ENCODE measurements at regions not wholly inside any gene's neighbourhood (a gene's known extent, or its start where the extent isn't known, plus 50 kb on each side); places are given as distances from the start of the nearest gene placed in this dataset.

GRCh38 chr14:97703006-97703760 lies 906.0 kb downstream of the VRK1 start:
- Histone ChIP-seq H3K27ac (no peak overlapping the region), H3K4me3 (no peak overlapping the region), H3K4me1 (replicated peaks) (no peaks in the 10 kb centered on the region), H3K27me3 (replicated peaks; ENCODE audit: insufficient read depth) (no peaks in the 10 kb centered on the region), H3K9me3 (no peaks in the 10 kb centered on the region), H3K36me3 (no peaks in the 10 kb centered on the region)
- intact Hi-C loops (cut with DNase I): no loop called here
- no peak for DNase-seq (ENCODE audit: low spot score)
- TF ChIP-seq POLR2AphosphoS5 (IDR thresholded peaks at IDR 0.05): no peak
- TF ChIP-seq POLR2A (IDR thresholded peaks at IDR 0.05): no peak
- no peak for TF ChIP-seq CTCF (IDR thresholded peaks at IDR 0.05)
- WGBS: 71% methylated on average over 12 of the region's 12 CpGs

GRCh38 chr14:97704316-97704885 lies 907.2 kb downstream of the VRK1 start:
- Histone ChIP-seq H3K36me3 (no peaks in the 10 kb centered on the region), H3K27ac (no peak overlapping the region), H3K4me3 (no peak overlapping the region), H3K4me1 (replicated peaks) (no peaks in the 10 kb centered on the region), H3K9me3 (no peaks in the 10 kb centered on the region), H3K27me3 (replicated peaks; ENCODE audit: insufficient read depth) (no peaks in the 10 kb centered on the region)
- intact Hi-C loops (cut with DNase I): no loop called here
- TF ChIP-seq POLR2AphosphoS5 (IDR thresholded peaks at IDR 0.05): no peak
- no peak for TF ChIP-seq POLR2A (IDR thresholded peaks at IDR 0.05)
- no peak for TF ChIP-seq CTCF (IDR thresholded peaks at IDR 0.05)
- no peak for DNase-seq (ENCODE audit: low spot score)
- WGBS: 86% methylated on average over 1 of the region's 1 CpG

GRCh38 chr14:97705107-97705506 lies 907.9 kb downstream of the VRK1 start:
- H3K27ac ChIP-seq: no peak overlapping the region
- intact Hi-C loops (cut with DNase I): no loop called here
- 67% methylated on average over 2 of the region's 2 CpGs for WGBS
- TF ChIP-seq POLR2A (IDR thresholded peaks at IDR 0.05): no peak
- TF ChIP-seq CTCF (IDR thresholded peaks at IDR 0.05): no peak
- no peak for TF ChIP-seq POLR2AphosphoS5 (IDR thresholded peaks at IDR 0.05)
- H3K9me3 ChIP-seq: no peaks in the 10 kb centered on the region
- no peaks in the 10 kb centered on the region for H3K36me3 ChIP-seq
- H3K4me1 ChIP-seq (replicated peaks): no peaks in the 10 kb centered on the region
- DNase-seq (ENCODE audit: low spot score): no peak
- no peak overlapping the region for H3K4me3 ChIP-seq
- H3K27me3 ChIP-seq (replicated peaks; ENCODE audit: insufficient read depth): no peaks in the 10 kb centered on the region

GRCh38 chr14:97705976-97706375 lies 908.8 kb downstream of the VRK1 start:
- 60% methylated on average over 2 of the region's 2 CpGs for WGBS
- Histone ChIP-seq H3K27me3 (replicated peaks; ENCODE audit: insufficient read depth) (no peaks in the 10 kb centered on the region), H3K9me3 (no peaks in the 10 kb centered on the region), H3K27ac (no peak overlapping the region), H3K36me3 (no peaks in the 10 kb centered on the region), H3K4me3 (no peak overlapping the region), H3K4me1 (replicated peaks) (no peaks in the 10 kb centered on the region)
- TF ChIP-seq CTCF (IDR thresholded peaks at IDR 0.05) (no peak), POLR2A (IDR thresholded peaks at IDR 0.05) (no peak), POLR2AphosphoS5 (IDR thresholded peaks at IDR 0.05) (no peak)
- no peak for DNase-seq (ENCODE audit: low spot score)
- intact Hi-C loops (cut with DNase I): no loop called here

- Histone ChIP-seq H3K4me1 (replicated peaks) (no peaks in the 10 kb centered on the region), H3K4me3 (no peak overlapping the region), H3K27ac (no peak overlapping the region), H3K27me3 (replicated peaks; ENCODE audit: insufficient read depth) (no peaks in the 10 kb centered on the region), H3K9me3 (no peaks in the 10 kb centered on the region), H3K36me3 (no peaks in the 10 kb centered on the region)
- intact Hi-C loops (cut with DNase I): no loop called here
- 62% methylated on average over 2 of the region's 2 CpGs for WGBS
- DNase-seq (ENCODE audit: low spot score): no peak
- no peak for TF ChIP-seq CTCF (IDR thresholded peaks at IDR 0.05)
- no peak for TF ChIP-seq POLR2A (IDR thresholded peaks at IDR 0.05)
- no peak for TF ChIP-seq POLR2AphosphoS5 (IDR thresholded peaks at IDR 0.05)
These were observed 909.6 kb downstream of the VRK1 start for GRCh38 chr14:97706819-97707218.

Measured in prostate gland (tissue), 2 donors.